HEK293 (cell line): ENCODE measurements at regions not wholly inside any gene's neighbourhood (a gene's known extent, or its start where the extent isn't known, plus 50 kb on each side); places are given as distances from the start of the nearest gene placed in this dataset.

ENCODE experiments used
- CTCF ChIA-PET: fragments of 350-600 bp; formaldehyde crosslinking; extraction: SDS; loops from one replicate; lab custom pipeline; 2021; ENCODE audit warnings: antibody characterized with exemption; lab: Yijun Ruan, JAX
- POLR2A ChIA-PET: fragments of 300-600 bp; formaldehyde crosslinking; extraction: SDS; loops from one replicate; lab custom pipeline; 2020; ENCODE audit warnings: antibody characterized with exemption, inconsistent platforms; lab: Yijun Ruan, JAX
- H3K27ac ChIP-seq: fragments of 200-500 bp; sonication (Bioruptor generic); 2 replicates; pipeline ENCODE4 v1.5.1; 2014; ENCODE audit warnings: low read depth, low read length, control low read depth, inconsistent platforms; ENCODE audit errors: extremely low read depth
- H3K36me3 ChIP-seq, 2 experiments: fragments of 200-500 bp in 1 of 2; sonication (Bioruptor generic) in 1 of 2; 1 replicate in 1 of 2; 2 replicates in 1 of 2; pipeline ENCODE4 v1.5.1; 2014 to 2017; ENCODE audit warnings: inconsistent platforms in 2 of 2, low read length in 2 of 2; ENCODE audit not compliant: control insufficient read depth in 2 of 2, insufficient read depth in 1 of 2
- H3K4me1 ChIP-seq: fragments of 200-500 bp; sonication (Bioruptor generic); 2 replicates; pipeline ENCODE4 v1.5.1; 2014; ENCODE audit warnings: mild to moderate bottlenecking, low read length, inconsistent platforms; ENCODE audit not compliant: control insufficient read depth, insufficient read depth
- H3K4me3 ChIP-seq: 2 replicates; pipeline ENCODE4 v1.5.1; 2011; ENCODE audit warnings: low read depth, mild to moderate bottlenecking, control low read depth, low read length, moderate library complexity
- H3K9me3 ChIP-seq: fragments of 200-500 bp; sonication (Bioruptor generic); 2 replicates; pipeline ENCODE4 v1.5.1; 2014; ENCODE audit warnings: low read depth, low read length, inconsistent platforms; ENCODE audit not compliant: control insufficient read depth, insufficient read depth
- CTCF ChIP-seq: fragments of 450-650 bp; formaldehyde crosslinking; IDR thresholded peaks from 2 replicates; pipeline ENCODE4 v1.5.1; 2016; ENCODE audit warnings: missing biosample characterization, missing genetic modification characterization
- EGR2 ChIP-seq: fragments of 450-650 bp; formaldehyde crosslinking; IDR thresholded peaks from 2 replicates; pipeline ENCODE4 v1.5.1; 2016; ENCODE audit warnings: low read depth, missing biosample characterization, missing genetic modification characterization
- GLI4 ChIP-seq: fragments of 450-650 bp; formaldehyde crosslinking; IDR thresholded peaks from 2 replicates; pipeline ENCODE4 v1.5.1; 2016; ENCODE audit warnings: missing biosample characterization, missing genetic modification characterization
- OVOL3 ChIP-seq: fragments of 450-650 bp; formaldehyde crosslinking; IDR thresholded peaks from 2 replicates; pipeline ENCODE4 v1.5.1; 2016; ENCODE audit warnings: missing biosample characterization, missing genetic modification characterization
- SP3 ChIP-seq: fragments of 450-650 bp; formaldehyde crosslinking; IDR thresholded peaks from 2 replicates; pipeline ENCODE4 v1.5.1; 2016; ENCODE audit warnings: missing biosample characterization, missing genetic modification characterization
- ZFP37 ChIP-seq: fragments of 450-650 bp; formaldehyde crosslinking; IDR thresholded peaks from 2 replicates; pipeline ENCODE4 v1.5.1; 2016; ENCODE audit warnings: missing biosample characterization, missing genetic modification characterization
- ZNF114 ChIP-seq: fragments of 450-650 bp; formaldehyde crosslinking; IDR thresholded peaks from 2 replicates; pipeline ENCODE4 v1.5.0; 2017; ENCODE audit warnings: missing biosample characterization, missing genetic modification characterization
- ZNF132 ChIP-seq: fragments of 450-650 bp; formaldehyde crosslinking; IDR thresholded peaks from 2 replicates; pipeline ENCODE4 v1.5.1; 2017; ENCODE audit warnings: missing biosample characterization, missing genetic modification characterization, borderline replicate concordance
- ZNF324 ChIP-seq: fragments of 450-650 bp; formaldehyde crosslinking; IDR thresholded peaks from 2 replicates; pipeline ENCODE4 v1.5.1; 2016; ENCODE audit warnings: missing biosample characterization, missing genetic modification characterization
- ZNF426 ChIP-seq: fragments of 450-650 bp; formaldehyde crosslinking; IDR thresholded peaks from 2 replicates; pipeline ENCODE4 v1.5.1; 2017; ENCODE audit warnings: missing biosample characterization, missing genetic modification characterization, mild to moderate bottlenecking, inconsistent platforms, moderate library complexity
- ZNF518A ChIP-seq: fragments of 450-650 bp; formaldehyde crosslinking; conservative IDR thresholded peaks from 2 replicates; pipeline ENCODE4 v1.5.1; 2016; ENCODE audit warnings: low read depth, missing biosample characterization, missing genetic modification characterization
- ZNF629 ChIP-seq: fragments of 450-650 bp; formaldehyde crosslinking; IDR thresholded peaks from 2 replicates; pipeline ENCODE4 v1.5.1; 2017; ENCODE audit warnings: missing biosample characterization, missing genetic modification characterization
- ZNF654 ChIP-seq: fragments of 450-650 bp; formaldehyde crosslinking; IDR thresholded peaks from 2 replicates; pipeline ENCODE4 v1.5.1; 2016; ENCODE audit warnings: low read depth, missing biosample characterization, missing genetic modification characterization
- ZSCAN5A ChIP-seq: fragments of 450-650 bp; formaldehyde crosslinking; IDR thresholded peaks from 2 replicates; pipeline ENCODE4 v1.5.1; 2016; ENCODE audit warnings: missing biosample characterization, missing genetic modification characterization

GRCh38 chr3:117609330-117609729, 899.8 kb downstream of the TUSC7 start:
- POLR2A ChIA-PET = no interaction called here
- no peak overlapping the region for H3K4me3 ChIP-seq

More at GRCh38 chr3:117609330-117609729, 899.8 kb downstream of the TUSC7 start:
- no peaks in the 10 kb centered on the region for H3K9me3 ChIP-seq
- H3K36me3 ChIP-seq = no peaks in the 10 kb centered on the region
- TF ChIP-seq ZNF114 (tag by site-specific recombination) (no peak), ZNF324 (no peak), GLI4 (no peak), CTCF (tag by site-specific recombination) (no peak), ZSCAN5A (tag by site-specific recombination) (no peak), SP3 (tag by site-specific recombination) (no peak), ZNF629 (tag by site-specific recombination) (no peak), ZNF132 (tag by site-specific recombination) (no peak), OVOL3 (tag by site-specific recombination) (no peak), ZNF518A (tag by site-specific recombination) (no peak), EGR2 (tag by site-specific recombination) (no peak), ZNF654 (tag by site-specific recombination) (no peak), ZFP37 (tag by site-specific recombination) (no peak), ZNF426 (tag by site-specific recombination) (no peak)
- H3K4me1 ChIP-seq = peaks cover 6% of the 10 kb centered on the region
- no peak overlapping the region for H3K27ac ChIP-seq
- CTCF ChIA-PET = interaction anchor here (0.7 to 0.8 kb wide), 2 partner anchors 29 to 169 kb away, joined by 4 read pairs; no protein-coding TSS in a partner anchor
